Stomach smooth muscle (tissue), 2 donors: ENCODE measurements at regions not wholly inside any gene's neighbourhood (a gene's known extent, or its start where the extent isn't known, plus 50 kb on each side); places are given as distances from the start of the nearest gene placed in this dataset.

Source experiments
- H3K27ac ChIP-seq: one replicate; pipeline ENCODE4 v1.7.0; 2013; ENCODE audit warnings: mild to moderate bottlenecking, low read length, inconsistent platforms
- H3K27me3 ChIP-seq, 2 donors: one replicate each; pipeline ENCODE4 v1.7.0; 2013; ENCODE audit warnings: low read length in 2 of 2; ENCODE audit not compliant: insufficient read depth in 2 of 2, control insufficient read depth in 1 of 2
- H3K36me3 ChIP-seq, 2 donors: one replicate each; pipeline ENCODE4 v1.7.0; 2013; ENCODE audit warnings: low read length in 2 of 2; ENCODE audit not compliant: control insufficient read depth in 2 of 2, insufficient read depth in 2 of 2
- H3K4me1 ChIP-seq: one replicate; pipeline ENCODE4 v1.7.0; 2013; ENCODE audit warnings: low read length; ENCODE audit not compliant: control insufficient read depth, insufficient read depth
- H3K4me3 ChIP-seq, 2 donors: one replicate each; pipeline ENCODE4 v1.7.0; 2013; ENCODE audit warnings: low read length in 2 of 2
- H3K9ac ChIP-seq, 2 donors: one replicate each; pipeline ENCODE4 v1.7.0; 2013; ENCODE audit warnings: low read length in 2 of 2, mild to moderate bottlenecking in 1 of 2
- H3K9me3 ChIP-seq, 2 donors: one replicate each; pipeline ENCODE4 v1.7.0; 2013; ENCODE audit warnings: low read length in 2 of 2; ENCODE audit not compliant: control insufficient read depth in 2 of 2
- donor health status: healthy.
- donor health status: Pancreatic carcinoma.

- Histone ChIP-seq H3K27ac (no peak overlapping the region), H3K4me3 (no peak overlapping the region), H3K9me3 (no peaks in the 10 kb centered on the region), H3K9ac (no peak overlapping the region), H3K27me3 (no peaks in the 10 kb centered on the region), H3K4me1 (no peaks in the 10 kb centered on the region), H3K36me3 (no peaks in the 10 kb centered on the region)
Measured at GRCh38 chr4:79266136-79266535, 59.7 kb downstream of the NAA11 start.

- Histone ChIP-seq H3K27ac (no peak overlapping the region), H3K4me1 (no peaks in the 10 kb centered on the region), H3K9me3 (no peaks in the 10 kb centered on the region), H3K4me3 (no peak overlapping the region), H3K36me3 (no peaks in the 10 kb centered on the region), H3K27me3 (no peaks in the 10 kb centered on the region), H3K9ac (no peak overlapping the region)
Measured at GRCh38 chr4:79259242-79259641, 66.6 kb downstream of the NAA11 start.

GRCh38 chr4:79258614-79259176 lies 67.2 kb downstream of the NAA11 start:
- Histone ChIP-seq H3K4me3 (no peak overlapping the region), H3K27me3 (no peaks in the 10 kb centered on the region), H3K4me1 (no peaks in the 10 kb centered on the region), H3K27ac (no peak overlapping the region), H3K36me3 (no peaks in the 10 kb centered on the region), H3K9me3 (no peaks in the 10 kb centered on the region), H3K9ac (no peak overlapping the region)

GRCh38 chr4:79257953-79258613 lies 67.8 kb downstream of the NAA11 start:
- Histone ChIP-seq H3K9me3 (no peaks in the 10 kb centered on the region), H3K9ac (no peak overlapping the region), H3K36me3 (no peaks in the 10 kb centered on the region), H3K4me3 (no peak overlapping the region), H3K27me3 (no peaks in the 10 kb centered on the region), H3K27ac (no peak overlapping the region), H3K4me1 (no peaks in the 10 kb centered on the region)

GRCh38 chr4:79255793-79256192 lies 70.1 kb downstream of the NAA11 start:
- Histone ChIP-seq H3K4me1 (no peaks in the 10 kb centered on the region), H3K27me3 (no peaks in the 10 kb centered on the region), H3K27ac (no peak overlapping the region), H3K36me3 (no peaks in the 10 kb centered on the region), H3K4me3 (no peak overlapping the region), H3K9me3 (no peaks in the 10 kb centered on the region), H3K9ac (no peak overlapping the region)

- no peak overlapping the region for H3K9ac ChIP-seq
- no peaks in the 10 kb centered on the region for H3K36me3 ChIP-seq
- H3K27ac ChIP-seq = no peak overlapping the region
- H3K27me3 ChIP-seq = no peaks in the 10 kb centered on the region
- H3K4me3 ChIP-seq = no peak overlapping the region
- H3K4me1 ChIP-seq = no peaks in the 10 kb centered on the region
- H3K9me3 ChIP-seq = no peaks in the 10 kb centered on the region
Measured at GRCh38 chr4:79253924-79254323, 71.9 kb downstream of the NAA11 start.

GRCh38 chr4:79253168-79253567 lies 72.7 kb downstream of the NAA11 start:
- Histone ChIP-seq H3K9me3 (no peaks in the 10 kb centered on the region), H3K4me3 (no peak overlapping the region), H3K36me3 (no peaks in the 10 kb centered on the region), H3K9ac (no peak overlapping the region), H3K27ac (no peak overlapping the region), H3K4me1 (no peaks in the 10 kb centered on the region), H3K27me3 (no peaks in the 10 kb centered on the region)

GRCh38 chr4:79250887-79251286 lies 75.0 kb downstream of the NAA11 start:
- no peaks in the 10 kb centered on the region for H3K9me3 ChIP-seq
- H3K4me1 ChIP-seq = no peaks in the 10 kb centered on the region
- no peak overlapping the region for H3K27ac ChIP-seq
- no peak overlapping the region for H3K4me3 ChIP-seq
- H3K9ac ChIP-seq = no peak overlapping the region
- no peaks in the 10 kb centered on the region for H3K27me3 ChIP-seq
- H3K36me3 ChIP-seq = no peaks in the 10 kb centered on the region

GRCh38 chr4:79249881-79250503 lies 75.9 kb downstream of the NAA11 start:
- H3K9me3 ChIP-seq = no peaks in the 10 kb centered on the region
- no peak overlapping the region for H3K9ac ChIP-seq
- H3K27me3 ChIP-seq = no peaks in the 10 kb centered on the region
- no peak overlapping the region for H3K4me3 ChIP-seq
- H3K27ac ChIP-seq = no peak overlapping the region
- H3K36me3 ChIP-seq = no peaks in the 10 kb centered on the region
- H3K4me1 ChIP-seq = no peaks in the 10 kb centered on the region

GRCh38 chr4:79248610-79249009 lies 77.3 kb downstream of the NAA11 start:
- Histone ChIP-seq H3K4me3 (no peak overlapping the region), H3K4me1 (no peaks in the 10 kb centered on the region), H3K9ac (no peak overlapping the region), H3K27me3 (no peaks in the 10 kb centered on the region), H3K27ac (no peak overlapping the region), H3K36me3 (no peaks in the 10 kb centered on the region), H3K9me3 (no peaks in the 10 kb centered on the region)
